Heart left ventricle (tissue), 16 donors: ENCODE measurements at regions not wholly inside any gene's neighbourhood (a gene's known extent, or its start where the extent isn't known, plus 50 kb on each side); places are given as distances from the start of the nearest gene placed in this dataset.
"Not testable (repeated sequence)": the region's sequence is repeated elsewhere in the genome, so short reads cannot be mapped to it uniquely, and the experiment has no call there.

ENCODE experiments used
- ATAC-seq, 4 donors: fragments of 200-7000 bp; cut with Tn5 transposase; one replicate each; pipeline ENCODE4 v1.9.1; 2020 to 2022; ENCODE audit warnings: moderate library complexity in 4 of 4, mild to moderate bottlenecking in 3 of 4, moderate number of reproducible peaks in 1 of 4
- DNase-seq, 5 donors: peaks; one replicate each; pipeline ENCODE4 v3.0.0-alpha.2; 2020
- H3K27ac ChIP-seq, 12 donors: fragments of 200-600 bp; sonication (generic) in 4 of 12; one replicate each; pipeline versions ENCODE4 v1.5.0 to v1.8.0; 2016 to 2022; ENCODE audit warnings: mild to moderate bottlenecking in 2 of 12
- H3K27me3 ChIP-seq, 9 donors: fragments of 200-600 bp; sonication (generic) in 2 of 9; one replicate each; pipeline versions ENCODE4 v1.5.1 to v1.8.0; 2016 to 2022; ENCODE audit warnings: mild to moderate bottlenecking in 3 of 9
- H3K36me3 ChIP-seq, 9 donors: fragments of 200-600 bp; sonication (generic) in 2 of 9; one replicate each; pipeline versions ENCODE4 v1.5.0 to v1.8.0; 2018 to 2022; ENCODE audit warnings: mild to moderate bottlenecking in 2 of 9
- H3K4me1 ChIP-seq, 12 donors: fragments of 200-600 bp; sonication (generic) in 4 of 12; one replicate each; pipeline versions ENCODE4 v1.5.0 to v1.8.0; 2016 to 2022; ENCODE audit warnings: mild to moderate bottlenecking in 3 of 12
- H3K4me3 ChIP-seq, 12 donors: fragments of 200-600 bp; sonication (generic) in 4 of 12; one replicate each; pipeline versions ENCODE4 v1.5.0 to v1.8.0; 2017 to 2022; ENCODE audit warnings: mild to moderate bottlenecking in 9 of 12, moderate library complexity in 4 of 12
- H3K9me3 ChIP-seq, 12 donors: fragments of 200-600 bp; sonication (generic) in 4 of 12; one replicate each; pipeline versions ENCODE4 v1.5.0 to v1.8.0; 2016 to 2022; ENCODE audit warnings: mild to moderate bottlenecking in 1 of 12
- POLR2A ChIP-seq, 2 donors: fragments of 450-650 bp; IDR thresholded peaks; one replicate each; pipeline ENCODE4 v1.6.1; 2017; ENCODE audit warnings: antibody characterized with exemption in 2 of 2, mild to moderate bottlenecking in 2 of 2, moderate library complexity in 2 of 2
- WGBS, 4 donors: extraction: QIAGEN DNeasy Blood & Tissue Kit in 2 of 4; methylation state at CpG; one replicate each; pipeline versions ENCODE4 v1.1.5 to v1.1.7; 2013 to 2018; 5-methylcytosine and 5-hydroxymethylcytosine counted together
- intact Hi-C, 10 donors: fragments of 100-400 bp; cut with DNase I; formaldehyde crosslinking; loops; one replicate each; pipeline versions ENCODE4 v1.11.1 to v1.14.2; 2022
- TF ChIP-seq, protein P1 (sequence below), 12 donors: fragments of 200-600 bp; sonication (generic) in 4 of 12; IDR thresholded peaks; one replicate each; pipeline versions ENCODE4 v1.5.0 to v1.8.0; 2018 to 2022; ENCODE audit warnings: antibody characterized with exemption in 12 of 12, mild to moderate bottlenecking in 5 of 12
- donor health status: ischemic (EF 13 %, LVEDD 7.1; RV severe dilation, severe dysfunction).
- donor health status: healthy with polysubstance abuse.
- donor health status: DM: no; HTN: yes; CAD: no.
- donor health status: DM: no; HTN: no; CAD: no.
- donor health status: ischemic (EF 25% LVEDD 6.9; RV normal size, moderate dysfunction).
- donor health status: ischemic (EF 25% LVEDD 5.7; RV mildly dilated, moderate dysfunction).
- donor health status: healthy.
- donor health status: DM: yes; HTN: yes; CAD: no.
- donor health status: ischemic (EF 35%, LVEDD 5.7; RV mildly dilated, moderate dysfunction).
- donor health status: nonischemic (EF 11% LVEDD 7.7; RV severe dilation, severe dysfunction).
- donor health status: DM: yes; HTN: yes; CAD: no.
- donor health status: PGD.
- donor health status: ischemic (EF 29% LVEDD 5.4; RV normal size, mild dysfunction).
- donor health status: nonischemic (EF 23%, LVEDD 6.1; RV moderate dilation, normal function).

DNA sequence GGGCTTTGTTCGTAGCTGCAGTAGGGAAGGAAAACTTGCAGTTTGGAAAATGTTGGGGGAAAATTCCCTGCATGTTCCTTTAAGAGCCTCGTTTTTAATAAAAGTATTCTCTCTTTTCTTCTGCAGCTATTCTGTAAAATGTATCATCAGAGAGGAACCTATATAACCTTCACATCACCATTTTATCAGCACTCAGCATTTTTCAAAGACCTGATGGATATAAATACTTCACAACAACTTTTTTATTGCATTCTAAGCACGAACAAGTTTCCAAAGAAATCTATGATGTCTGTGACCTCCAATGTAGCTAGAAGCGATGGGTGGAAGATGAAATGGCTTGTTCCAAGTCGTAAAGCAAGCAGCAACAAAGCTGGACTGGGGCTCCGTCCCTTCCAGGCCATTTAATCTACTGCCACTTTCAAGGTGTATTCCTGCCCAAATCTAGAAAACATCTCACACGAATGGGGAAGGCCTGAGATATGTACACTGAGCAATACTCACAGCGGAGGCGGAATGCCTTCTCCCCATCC, 84.0 kb downstream of the NSUN2 start:
- Histone ChIP-seq H3K9me3 (no peaks in the 10 kb centered on the region), H3K27ac (peak overlapping the region in 1 of 12 donors; percentile 80), H3K4me1 (peaks cover 0 to 16% (median 0%) of the 10 kb centered on the region in 12 donors), H3K4me3 (no peak overlapping the region), H3K36me3 (no peaks in the 10 kb centered on the region), H3K27me3 (no peaks in the 10 kb centered on the region)
- intact Hi-C loops = loop anchor here in 1 of 10 donors (10.0 kb wide), 1 partner anchor 174 kb away; the partner anchor contains the start of gene MED10
- WGBS, 4 donors = 76 to 83% (median 78%) methylated on average over 9 of the region's 9 CpGs
- no peak for DNase-seq
- no peak for TF ChIP-seq POLR2A (IDR thresholded peaks at IDR 0.05)
- TF ChIP-seq, protein P1, sequence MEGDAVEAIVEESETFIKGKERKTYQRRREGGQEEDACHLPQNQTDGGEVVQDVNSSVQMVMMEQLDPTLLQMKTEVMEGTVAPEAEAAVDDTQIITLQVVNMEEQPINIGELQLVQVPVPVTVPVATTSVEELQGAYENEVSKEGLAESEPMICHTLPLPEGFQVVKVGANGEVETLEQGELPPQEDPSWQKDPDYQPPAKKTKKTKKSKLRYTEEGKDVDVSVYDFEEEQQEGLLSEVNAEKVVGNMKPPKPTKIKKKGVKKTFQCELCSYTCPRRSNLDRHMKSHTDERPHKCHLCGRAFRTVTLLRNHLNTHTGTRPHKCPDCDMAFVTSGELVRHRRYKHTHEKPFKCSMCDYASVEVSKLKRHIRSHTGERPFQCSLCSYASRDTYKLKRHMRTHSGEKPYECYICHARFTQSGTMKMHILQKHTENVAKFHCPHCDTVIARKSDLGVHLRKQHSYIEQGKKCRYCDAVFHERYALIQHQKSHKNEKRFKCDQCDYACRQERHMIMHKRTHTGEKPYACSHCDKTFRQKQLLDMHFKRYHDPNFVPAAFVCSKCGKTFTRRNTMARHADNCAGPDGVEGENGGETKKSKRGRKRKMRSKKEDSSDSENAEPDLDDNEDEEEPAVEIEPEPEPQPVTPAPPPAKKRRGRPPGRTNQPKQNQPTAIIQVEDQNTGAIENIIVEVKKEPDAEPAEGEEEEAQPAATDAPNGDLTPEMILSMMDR (IDR thresholded peaks at IDR 0.05) = no peak
- no peak for ATAC-seq

DNA sequence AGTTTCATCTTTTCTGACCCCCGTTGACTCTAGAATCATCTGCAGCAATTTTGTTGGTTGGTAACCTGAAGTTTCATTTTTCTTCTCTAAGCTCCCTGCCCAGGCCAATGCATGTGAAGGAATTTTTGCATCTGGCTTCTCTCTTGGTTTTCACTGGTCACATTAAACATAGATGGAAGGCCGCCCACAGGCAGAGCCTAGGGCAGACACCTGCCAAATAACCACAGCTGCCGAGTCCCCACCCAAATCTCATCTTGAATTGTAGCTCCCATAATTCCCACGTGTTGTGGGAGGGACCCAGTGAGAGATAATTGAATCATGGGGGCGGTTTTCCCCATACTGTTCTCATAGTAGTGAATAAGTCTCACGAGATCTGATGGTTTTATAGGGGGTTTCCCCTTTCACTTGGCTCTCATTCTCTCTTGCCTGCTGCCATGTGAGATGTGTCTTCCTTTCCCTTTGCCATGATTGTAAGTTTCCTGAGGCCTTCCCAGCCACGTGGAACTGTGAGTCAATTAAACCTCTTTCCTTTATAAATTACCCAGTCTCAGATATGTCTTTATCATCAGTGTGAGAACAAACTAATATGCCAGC, 84.8 kb downstream of the NSUN2 start:
- H3K4me1 ChIP-seq = peaks cover 0 to 16% (median 0%) of the 10 kb centered on the region in 12 donors
- not testable (repeated sequence) for ATAC-seq, H3K36me3 ChIP-seq, H3K4me3 ChIP-seq, DNase-seq, H3K9me3 ChIP-seq, H3K27me3 ChIP-seq
- H3K27ac ChIP-seq = peak overlapping the region in 1 of 12 donors; percentile 80
- intact Hi-C loops = loop anchor here in 1 of 10 donors (10.0 kb wide), 1 partner anchor 173 kb away; the partner anchor contains the start of gene MED10
- WGBS, 4 donors = 66 to 75% (median 72%) methylated on average over 7 of the region's 7 CpGs

DNA sequence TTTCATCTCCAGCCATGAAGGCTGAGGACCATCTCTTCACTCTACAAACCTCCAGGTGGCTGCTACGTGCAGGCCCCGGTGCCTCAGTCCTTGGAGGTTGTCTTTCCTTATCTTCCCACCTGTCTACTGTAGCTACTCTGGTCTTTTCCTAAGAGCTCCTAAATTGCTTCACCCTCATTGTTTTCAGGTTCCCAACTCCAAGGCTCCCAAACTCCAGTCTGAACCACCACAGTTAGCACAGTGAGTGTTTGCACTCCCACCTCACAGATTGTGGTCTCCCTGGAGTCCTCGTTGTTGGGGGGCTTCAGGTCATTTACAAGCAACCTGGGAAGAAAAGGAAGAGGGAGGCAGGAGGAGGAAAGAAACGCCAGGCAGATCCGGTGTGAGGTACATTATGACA, 85.3 kb downstream of the NSUN2 start:
- Histone ChIP-seq H3K27me3 (no peaks in the 10 kb centered on the region), H3K4me3 (no peak overlapping the region), H3K27ac (peak overlapping the region in 1 of 12 donors; percentile 80), H3K36me3 (no peaks in the 10 kb centered on the region), H3K9me3 (no peaks in the 10 kb centered on the region), H3K4me1 (peaks cover 0 to 16% (median 0%) of the 10 kb centered on the region in 12 donors)
- DNase-seq (no peak), ATAC-seq (no peak)
- 83 to 89% (median 86%) methylated on average over 5 of the region's 5 CpGs for WGBS, 4 donors
- TF ChIP-seq, protein P1 (IDR thresholded peaks at IDR 0.05) = no peak
- no peak for TF ChIP-seq POLR2A (IDR thresholded peaks at IDR 0.05)
- intact Hi-C loops = loop anchor here in 1 of 10 donors (10.0 kb wide), 1 partner anchor 173 kb away; the partner anchor contains the start of gene MED10

DNA sequence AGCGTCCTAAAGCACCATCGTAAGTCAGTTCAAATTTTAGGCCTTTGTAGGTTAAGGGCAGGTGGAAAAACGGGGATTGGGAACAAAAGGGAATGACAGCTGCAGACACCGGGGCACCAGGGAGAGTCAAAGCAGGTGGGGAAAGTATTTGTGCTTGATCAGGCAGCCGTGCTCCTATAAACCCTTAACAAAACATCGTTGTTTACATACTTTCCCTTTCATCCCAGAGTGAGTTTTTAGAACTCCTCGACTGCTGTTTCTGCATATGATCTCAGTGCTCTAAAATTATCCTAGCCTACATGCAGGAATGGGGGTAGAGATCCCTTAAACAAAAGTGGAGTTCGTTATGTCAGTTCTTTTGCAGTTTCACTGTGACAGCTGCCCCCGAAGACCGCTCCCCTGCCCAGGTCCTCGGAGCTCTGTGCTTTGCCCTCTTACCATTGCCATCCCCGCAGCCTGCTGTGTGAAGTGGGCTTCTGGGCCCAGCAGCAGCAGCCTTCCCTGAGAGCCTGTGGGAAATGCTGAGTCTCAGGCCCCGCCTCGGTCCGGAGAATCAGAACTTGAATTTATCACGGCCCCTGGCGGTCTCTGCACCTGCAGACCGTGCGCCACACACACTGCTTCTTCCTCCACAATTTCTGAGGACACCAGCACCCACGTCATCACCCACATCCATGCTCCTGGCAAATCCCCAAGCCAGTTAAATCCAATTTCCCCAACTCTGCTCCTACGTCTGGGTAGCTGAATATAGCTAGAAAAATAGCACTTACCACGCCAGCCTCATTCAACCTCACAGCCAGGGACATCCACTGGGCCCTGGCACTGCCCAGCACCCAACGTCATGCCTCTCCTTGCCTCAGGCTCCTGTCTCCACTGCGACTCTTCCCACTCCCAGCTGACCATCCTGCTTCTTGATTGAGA, 86.8 kb downstream of the NSUN2 start:
- Histone ChIP-seq H3K36me3 (no peaks in the 10 kb centered on the region), H3K9me3 (no peaks in the 10 kb centered on the region), H3K4me3 (no peak overlapping the region), H3K27me3 (no peaks in the 10 kb centered on the region), H3K27ac (peak overlapping the region in 8 of 12 donors; percentile 9 to 83 (median 54)), H3K4me1 (peaks cover 0 to 19% (median 0%) of the 10 kb centered on the region in 12 donors)
- DNase-seq (no peak), ATAC-seq (peak in 2 of 4 donors; percentile 12 to 53)
- 61 to 67% (median 64%) methylated on average over 22 to 24 of the region's 24 CpGs for WGBS, 4 donors
- intact Hi-C loops = loop anchor here in 1 of 10 donors (10.0 kb wide), 1 partner anchor 171 kb away; the partner anchor contains the start of gene MED10
- TF ChIP-seq POLR2A (IDR thresholded peaks at IDR 0.05) = no peak
